Thyroid gland (tissue), 4 donors: ENCODE measurements at regions not wholly inside any gene's neighbourhood (a gene's known extent, or its start where the extent isn't known, plus 50 kb on each side); places are given as distances from the start of the nearest gene placed in this dataset.
"Not testable (repeated sequence)": the region's sequence is repeated elsewhere in the genome, so short reads cannot be mapped to it uniquely, and the experiment has no call there.

ENCODE experiments used
- DNase-seq, 2 donors: peaks; one replicate each; pipeline ENCODE4 v3.0.0-alpha.2; 2019
- H3K27ac ChIP-seq, 3 donors: fragments of 200-600 bp; sonication (generic); 1 replicate in 2 of 3; 2 replicates in 1 of 3; pipeline ENCODE4 v1.5.1; 2016 to 2019; ENCODE audit warnings: mild to moderate bottlenecking in 1 of 3, moderate library complexity in 1 of 3
- H3K27me3 ChIP-seq: fragments of 200-600 bp; sonication (generic); one replicate; pipeline ENCODE4 v1.5.1; 2019
- H3K36me3 ChIP-seq, 2 donors: fragments of 200-600 bp; sonication (generic); one replicate each; pipeline ENCODE4 v1.5.1; 2016 to 2019
- H3K4me1 ChIP-seq, 2 donors: fragments of 200-600 bp; sonication (generic); one replicate each; pipeline ENCODE4 v1.5.1; 2017 to 2019
- H3K4me3 ChIP-seq, 3 donors: fragments of 200-600 bp; sonication (generic); replicated peaks in 1 of 3; 1 replicate in 2 of 3; 2 replicates in 1 of 3; pipeline ENCODE4 v1.5.1; 2016; ENCODE audit warnings: mild to moderate bottlenecking in 1 of 3
- H3K9me3 ChIP-seq: fragments of 200-600 bp; sonication (generic); one replicate; pipeline ENCODE4 v1.5.1; 2017
- CTCF ChIP-seq, 6 experiments: fragments of 200-600 bp in 3 of 6; fragments of 450-650 bp in 3 of 6; sonication (generic) in 3 of 6; IDR thresholded peaks; one replicate each; pipeline ENCODE4 v1.5.1; 2016 to 2019; ENCODE audit warnings: antibody characterized with exemption in 6 of 6, mild to moderate bottlenecking in 2 of 6, inconsistent platforms in 1 of 6, moderate library complexity in 1 of 6
- POLR2A ChIP-seq, 2 donors: fragments of 450-650 bp; IDR thresholded peaks; one replicate each; pipeline ENCODE4 v1.6.1; 2017; ENCODE audit warnings: antibody characterized with exemption in 2 of 2, mild to moderate bottlenecking in 2 of 2, moderate library complexity in 1 of 2
- whole genome bisulfite sequencing, 2 donors: methylation state at CpG; one replicate each; pipeline ENCODE4 v1.1.5; 2017; 5-methylcytosine and 5-hydroxymethylcytosine counted together
- intact Hi-C: fragments of 100-400 bp; cut with DNase I; formaldehyde crosslinking; loops from one replicate; pipeline ENCODE4 v1.15.1; 2023

- no peaks in the 10 kb centered on the region for H3K36me3 ChIP-seq
- no peaks in the 10 kb centered on the region for H3K9me3 ChIP-seq
- DNase-seq, result no peak
- TF ChIP-seq CTCF (IDR thresholded peaks at IDR 0.05) (no peak), POLR2A (IDR thresholded peaks at IDR 0.05) (no peak)
- no peaks in the 10 kb centered on the region for H3K27me3 ChIP-seq
- no peak overlapping the region for H3K27ac ChIP-seq
- no peaks in the 10 kb centered on the region for H3K4me1 ChIP-seq
- WGBS, 2 donors, result 70 to 82% methylated on average over 2 of the region's 2 CpGs
- intact Hi-C loops, result no loop called here
- H3K4me3 ChIP-seq, result no peak overlapping the region
Measured at GRCh38 chr1:71298633-71299032, 217.8 kb upstream of the ZRANB2 start.

GRCh38 chr1:71296551-71297134, 215.8 kb upstream of the ZRANB2 start:
- intact Hi-C loops, result no loop called here
- 55 to 63% methylated on average over 2 of the region's 2 CpGs for WGBS, 2 donors

GRCh38 chr1:71295350-71295749, 214.5 kb upstream of the ZRANB2 start:
- TF ChIP-seq POLR2A (IDR thresholded peaks at IDR 0.05) (no peak), CTCF (IDR thresholded peaks at IDR 0.05) (no peak)
- H3K27me3 ChIP-seq, result no peaks in the 10 kb centered on the region
- H3K36me3 ChIP-seq, result no peaks in the 10 kb centered on the region
- H3K4me3 ChIP-seq, result no peak overlapping the region
- WGBS, 2 donors, result 45 to 74% methylated on average over 3 of the region's 3 CpGs
- no peaks in the 10 kb centered on the region for H3K4me1 ChIP-seq
- H3K27ac ChIP-seq, result no peak overlapping the region
- DNase-seq, result no peak
- intact Hi-C loops, result no loop called here
- H3K9me3 ChIP-seq, result no peaks in the 10 kb centered on the region

More at GRCh38 chr1:71296551-71297134, 215.8 kb upstream of the ZRANB2 start:
- Histone ChIP-seq H3K27me3 (no peaks in the 10 kb centered on the region), H3K4me1 (no peaks in the 10 kb centered on the region), H3K36me3 (no peaks in the 10 kb centered on the region), H3K9me3 (no peaks in the 10 kb centered on the region), H3K27ac (no peak overlapping the region), H3K4me3 (no peak overlapping the region)
- TF ChIP-seq CTCF (IDR thresholded peaks at IDR 0.05), result no peak
- no peak for TF ChIP-seq POLR2A (IDR thresholded peaks at IDR 0.05)
- DNase-seq, result no peak

- no peak for DNase-seq
- Histone ChIP-seq H3K27me3 (no peaks in the 10 kb centered on the region), H3K9me3 (no peaks in the 10 kb centered on the region), H3K27ac (no peak overlapping the region), H3K4me1 (no peaks in the 10 kb centered on the region), H3K4me3 (no peak overlapping the region), H3K36me3 (no peaks in the 10 kb centered on the region)
- TF ChIP-seq CTCF (IDR thresholded peaks at IDR 0.05), result no peak
- TF ChIP-seq POLR2A (IDR thresholded peaks at IDR 0.05), result no peak
- 62 to 70% methylated on average over 5 of the region's 5 CpGs for WGBS, 2 donors
- intact Hi-C loops, result no loop called here
Measured at GRCh38 chr1:71294178-71294577, 213.3 kb upstream of the ZRANB2 start.

GRCh38 chr1:71292203-71292602, 211.4 kb upstream of the ZRANB2 start:
- H3K4me1 ChIP-seq, result no peaks in the 10 kb centered on the region
- H3K27me3 ChIP-seq, result no peaks in the 10 kb centered on the region
- TF ChIP-seq POLR2A (IDR thresholded peaks at IDR 0.05) (no peak), CTCF (IDR thresholded peaks at IDR 0.05) (no peak)
- no peak overlapping the region for H3K4me3 ChIP-seq
- DNase-seq, result no peak
- H3K36me3 ChIP-seq, result no peaks in the 10 kb centered on the region
- H3K9me3 ChIP-seq, result no peaks in the 10 kb centered on the region
- WGBS, 2 donors, result 91 to 93% methylated on average over 2 of the region's 2 CpGs
- H3K27ac ChIP-seq, result no peak overlapping the region
- intact Hi-C loops, result no loop called here

GRCh38 chr1:71290506-71291237, 209.8 kb upstream of the ZRANB2 start:
- intact Hi-C loops, H3K27me3 ChIP-seq: not testable (repeated sequence)

More at GRCh38 chr1:71290506-71291237, 209.8 kb upstream of the ZRANB2 start:
- DNase-seq, H3K4me1 ChIP-seq, H3K27ac ChIP-seq, H3K9me3 ChIP-seq, H3K4me3 ChIP-seq, H3K36me3 ChIP-seq: not testable (repeated sequence)
- WGBS, 2 donors, result 90 to 95% methylated on average over 6 of the region's 6 CpGs
